NCI-H1092 (cell line): ENCODE measurements at regions not wholly inside any gene's neighbourhood (a gene's known extent, or its start where the extent isn't known, plus 50 kb on each side); places are given as distances from the start of the nearest gene placed in this dataset.

Experiments used
- DNase-seq: peaks from one replicate; lab custom pipeline; 2025; lab: John Stamatoyannopoulos, UW

GRCh38 chr2:41725901-41726300 is 321.9 kb upstream of the PKDCC start:
- no peak for DNase-seq

GRCh38 chr2:41726364-41726763 is 321.5 kb upstream of the PKDCC start:
- no peak for DNase-seq

GRCh38 chr2:41727152-41727551 is 320.7 kb upstream of the PKDCC start:
- DNase-seq: no peak

- no peak for DNase-seq
These were observed 320.1 kb upstream of the PKDCC start for GRCh38 chr2:41727711-41728110.

- no peak for DNase-seq
These were observed 319.0 kb upstream of the PKDCC start for GRCh38 chr2:41728788-41729338.

GRCh38 chr2:41729800-41730364 is 317.9 kb upstream of the PKDCC start:
- no peak for DNase-seq

GRCh38 chr2:41735006-41735405 is 312.8 kb upstream of the PKDCC start:
- no peak for DNase-seq

- no peak for DNase-seq
These were observed 312.3 kb upstream of the PKDCC start for GRCh38 chr2:41735476-41735875.

GRCh38 chr2:41736105-41736567 is 311.7 kb upstream of the PKDCC start:
- DNase-seq: no peak

- no peak for DNase-seq
These were observed 311.2 kb upstream of the PKDCC start for GRCh38 chr2:41736586-41736985.

- DNase-seq: no peak
These were observed 309.9 kb upstream of the PKDCC start for GRCh38 chr2:41737888-41738287.

GRCh38 chr2:41741951-41742595 is 305.7 kb upstream of the PKDCC start:
- no peak for DNase-seq

- DNase-seq: no peak
These were observed 304.5 kb upstream of the PKDCC start for GRCh38 chr2:41743324-41743723.

- no peak for DNase-seq
These were observed 297.0 kb upstream of the PKDCC start for GRCh38 chr2:41750829-41751228.

- DNase-seq: no peak
These were observed 287.9 kb upstream of the PKDCC start for GRCh38 chr2:41759880-41760279.

GRCh38 chr2:41763141-41763540 is 284.7 kb upstream of the PKDCC start:
- no peak for DNase-seq

GRCh38 chr2:41764131-41764530 is 283.7 kb upstream of the PKDCC start:
- DNase-seq: no peak

GRCh38 chr2:41764919-41765318 is 282.9 kb upstream of the PKDCC start:
- no peak for DNase-seq

GRCh38 chr2:41768310-41768709 is 279.5 kb upstream of the PKDCC start:
- no peak for DNase-seq

GRCh38 chr2:41771710-41772109 is 276.1 kb upstream of the PKDCC start:
- no peak for DNase-seq

- DNase-seq: no peak
These were observed 275.1 kb upstream of the PKDCC start for GRCh38 chr2:41772697-41773096.

- DNase-seq: no peak
These were observed 273.7 kb upstream of the PKDCC start for GRCh38 chr2:41774011-41774605.

- DNase-seq: no peak
These were observed 272.3 kb upstream of the PKDCC start for GRCh38 chr2:41775366-41776025.
